A673 (cell line): ENCODE measurements at regions not wholly inside any gene's neighbourhood (a gene's known extent, or its start where the extent isn't known, plus 50 kb on each side); places are given as distances from the start of the nearest gene placed in this dataset.

Experiments used
- CTCF ChIP-seq: fragments of 300-800, 200-600 bp; sonication (generic); conservative IDR thresholded peaks from 2 replicates; pipeline ENCODE4 v1.5.1; 2017; ENCODE audit warnings: low read depth, mild to moderate bottlenecking, antibody characterized with exemption, low read length, moderate library complexity, mixed read lengths
- EZH2 ChIP-seq: fragments of 200-600 bp; sonication (generic); IDR thresholded peaks from 2 replicates; pipeline ENCODE4 v1.6.1; 2017; ENCODE audit warnings: borderline replicate concordance, low read depth, mild to moderate bottlenecking, mixed read lengths, antibody characterized with exemption, low read length; ENCODE audit not compliant: poor library complexity, severe bottlenecking

- TF ChIP-seq CTCF (no peak), EZH2 (no peak)
Measured at GRCh38 chr7:113412410-113412809, 294.1 kb upstream of the SMIM30 start.
